Panc1 (cell line): ENCODE measurements at regions not wholly inside any gene's neighbourhood (a gene's known extent, or its start where the extent isn't known, plus 50 kb on each side); places are given as distances from the start of the nearest gene placed in this dataset.

ENCODE experiments used
- CTCF ChIP-seq: fragments of 450-650 bp; IDR thresholded peaks from 2 replicates; pipeline ENCODE4 v1.5.1; 2017; ENCODE audit warnings: mild to moderate bottlenecking
- POLR2AphosphoS5 ChIP-seq: IDR thresholded peaks from 2 replicates; pipeline ENCODE4 v1.6.1; 2012; ENCODE audit warnings: mild to moderate bottlenecking, low read depth, low read length, moderate library complexity
- REST ChIP-seq, 2 experiments: IDR thresholded peaks; 2 replicates each; pipeline ENCODE4 v1.6.1; 2011 to 2012; ENCODE audit warnings: low read depth in 2 of 2, control low read depth in 1 of 2, low read length in 1 of 2, mild to moderate bottlenecking in 1 of 2, moderate library complexity in 1 of 2; ENCODE audit not compliant: insufficient read depth in 1 of 2
- SIN3A ChIP-seq: IDR thresholded peaks from 2 replicates; pipeline ENCODE4 v1.6.1; 2012; ENCODE audit warnings: low read depth, mild to moderate bottlenecking, low read length, moderate library complexity, borderline replicate concordance; ENCODE audit not compliant: insufficient read depth
- TCF7L2 ChIP-seq: IDR thresholded peaks from 2 replicates; pipeline ENCODE4 v1.6.1; 2011; ENCODE audit warnings: mild to moderate bottlenecking, low read depth, low read length, inconsistent platforms

GRCh38 chr18:78780719-78781600 lies 198.7 kb upstream of the SALL3 start:
- no peak for TF ChIP-seq REST (IDR thresholded peaks at IDR 0.05; ENCODE audit: insufficient read depth in 1 of 2, low read depth in 2 of 2, low read length in 1 of 2)
- TF ChIP-seq CTCF, result no peak
- TF ChIP-seq POLR2AphosphoS5, result no peak
- no peak for TF ChIP-seq SIN3A
- no peak for TF ChIP-seq TCF7L2
